Neural progenitor cell (in vitro differentiated cells): ENCODE measurements at regions not wholly inside any gene's neighbourhood (a gene's known extent, or its start where the extent isn't known, plus 50 kb on each side); places are given as distances from the start of the nearest gene placed in this dataset.

ENCODE experiments used
- DNase-seq: peaks from one replicate; pipeline ENCODE4 v3.0.0-alpha.2; 2016; ENCODE audit warnings: low spot score
- H2AFZ ChIP-seq: fragments of 200-600 bp; sonication (generic); replicated peaks from 2 replicates; pipeline ENCODE4 v1.6.1; 2016; ENCODE audit warnings: antibody characterized with exemption
- H3F3A ChIP-seq: fragments of 200-600 bp; sonication (generic); 2 replicates; pipeline ENCODE4 v1.6.1; 2016; ENCODE audit warnings: antibody characterized with exemption, low read depth
- H3K27ac ChIP-seq: fragments of 200-600 bp; sonication (generic); 2 replicates; pipeline ENCODE4 v1.5.1; 2016; ENCODE audit warnings: mild to moderate bottlenecking
- H3K27me3 ChIP-seq: fragments of 200-600 bp; sonication (generic); 2 replicates; pipeline ENCODE4 v1.6.1; 2016; ENCODE audit warnings: mild to moderate bottlenecking, moderate library complexity
- H3K36me3 ChIP-seq: fragments of 200-600 bp; sonication (generic); 2 replicates; pipeline ENCODE4 v1.5.1; 2016
- H3K4me1 ChIP-seq: fragments of 200-600 bp; sonication (generic); 2 replicates; pipeline ENCODE4 v1.6.1; 2016; ENCODE audit warnings: mixed run types
- H3K4me2 ChIP-seq: fragments of 200-600 bp; sonication (generic); 2 replicates; pipeline ENCODE4 v1.6.1; 2016
- H3K4me3 ChIP-seq: fragments of 200-600 bp; sonication (generic); 2 replicates; pipeline ENCODE4 v1.5.1; 2016
- H3K79me2 ChIP-seq: fragments of 200-600 bp; sonication (generic); 2 replicates; pipeline ENCODE4 v1.6.1; 2016; ENCODE audit warnings: low read depth
- H3K9ac ChIP-seq: fragments of 200-600 bp; sonication (generic); 2 replicates; pipeline ENCODE4 v1.6.1; 2016
- H3K9me3 ChIP-seq: fragments of 200-600 bp; sonication (generic); 2 replicates; pipeline ENCODE4 v1.5.1; 2016; ENCODE audit warnings: low read depth
- H4K20me1 ChIP-seq: fragments of 200-600 bp; sonication (generic); 2 replicates; pipeline ENCODE4 v1.6.1; 2016; ENCODE audit warnings: low read depth
- H3K27ac Mint-ChIP-seq: 3 replicates; pipeline ENCODE4 v1.8.0; 2021; ENCODE audit warnings: mixed read lengths
- H3K27me3 Mint-ChIP-seq: 2 replicates; pipeline ENCODE4 v1.8.0; 2022; ENCODE audit warnings: low read depth, mild to moderate bottlenecking, inconsistent platforms, moderate library complexity, mixed read lengths; ENCODE audit not compliant: insufficient read depth
- H3K36me3 Mint-ChIP-seq: 3 replicates; pipeline ENCODE4 v1.8.0; 2021; ENCODE audit warnings: mixed read lengths
- H3K4me1 Mint-ChIP-seq: 3 replicates; pipeline ENCODE4 v1.8.0; 2021; ENCODE audit warnings: mixed read lengths
- H3K4me3 Mint-ChIP-seq: 3 replicates; pipeline ENCODE4 v1.8.0; 2021; ENCODE audit warnings: mild to moderate bottlenecking, moderate library complexity, mixed read lengths
- H3K9me3 Mint-ChIP-seq: 3 replicates; pipeline ENCODE4 v1.8.0; 2020; ENCODE audit warnings: mixed read lengths
- EZH2 ChIP-seq: fragments of 200-600 bp; sonication (generic); IDR thresholded peaks from 2 replicates; pipeline ENCODE4 v1.6.1; 2017; ENCODE audit warnings: antibody characterized with exemption, mild to moderate bottlenecking, moderate library complexity
- EZH2phosphoT487 ChIP-seq: fragments of 200-600 bp; sonication (generic); IDR thresholded peaks from 2 replicates; pipeline ENCODE4 v1.6.1; 2017; ENCODE audit warnings: antibody characterized with exemption
- TF ChIP-seq, protein P1 (sequence below): fragments of 200-600 bp; sonication (generic); IDR thresholded peaks from 2 replicates; pipeline ENCODE4 v1.5.1; 2017; ENCODE audit warnings: antibody characterized with exemption, mild to moderate bottlenecking

- TF ChIP-seq EZH2 (no peak), EZH2phosphoT487 (no peak)
- TF ChIP-seq, protein P1, sequence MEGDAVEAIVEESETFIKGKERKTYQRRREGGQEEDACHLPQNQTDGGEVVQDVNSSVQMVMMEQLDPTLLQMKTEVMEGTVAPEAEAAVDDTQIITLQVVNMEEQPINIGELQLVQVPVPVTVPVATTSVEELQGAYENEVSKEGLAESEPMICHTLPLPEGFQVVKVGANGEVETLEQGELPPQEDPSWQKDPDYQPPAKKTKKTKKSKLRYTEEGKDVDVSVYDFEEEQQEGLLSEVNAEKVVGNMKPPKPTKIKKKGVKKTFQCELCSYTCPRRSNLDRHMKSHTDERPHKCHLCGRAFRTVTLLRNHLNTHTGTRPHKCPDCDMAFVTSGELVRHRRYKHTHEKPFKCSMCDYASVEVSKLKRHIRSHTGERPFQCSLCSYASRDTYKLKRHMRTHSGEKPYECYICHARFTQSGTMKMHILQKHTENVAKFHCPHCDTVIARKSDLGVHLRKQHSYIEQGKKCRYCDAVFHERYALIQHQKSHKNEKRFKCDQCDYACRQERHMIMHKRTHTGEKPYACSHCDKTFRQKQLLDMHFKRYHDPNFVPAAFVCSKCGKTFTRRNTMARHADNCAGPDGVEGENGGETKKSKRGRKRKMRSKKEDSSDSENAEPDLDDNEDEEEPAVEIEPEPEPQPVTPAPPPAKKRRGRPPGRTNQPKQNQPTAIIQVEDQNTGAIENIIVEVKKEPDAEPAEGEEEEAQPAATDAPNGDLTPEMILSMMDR = no peak
Measured at GRCh38 chrX:69068301-69069085, 96.8 kb downstream of the PJA1 start.

GRCh38 chrX:69067841-69068240 is 97.4 kb downstream of the PJA1 start:
- Mint-ChIP-seq H3K27me3 (peaks cover 6% of the 10 kb centered on the region), H3K27ac (no peak overlapping the region), H3K4me1 (peaks cover 18% of the 10 kb centered on the region), H3K36me3 (no peaks in the 10 kb centered on the region), H3K9me3 (peaks cover 12% of the 10 kb centered on the region), H3K4me3 (no peak overlapping the region)
- Histone ChIP-seq H3F3A (no peaks in the 10 kb centered on the region), H3K36me3 (no peaks in the 10 kb centered on the region), H3K9me3 (no peaks in the 10 kb centered on the region), H2AFZ (no peak overlapping the region), H3K79me2 (no peaks in the 10 kb centered on the region), H3K4me2 (no peak overlapping the region), H4K20me1 (no peaks in the 10 kb centered on the region), H3K27ac (no peak overlapping the region), H3K4me1 (no peaks in the 10 kb centered on the region), H3K27me3 (no peaks in the 10 kb centered on the region), H3K9ac (no peak overlapping the region), H3K4me3 (no peak overlapping the region)
- no peak for DNase-seq
- TF ChIP-seq, protein P1 = no peak
- TF ChIP-seq EZH2phosphoT487 (no peak), EZH2 (no peak)

More at GRCh38 chrX:69068301-69069085, 96.8 kb downstream of the PJA1 start:
- Mint-ChIP-seq H3K27me3 (peaks cover 6% of the 10 kb centered on the region), H3K4me1 (peaks cover 19% of the 10 kb centered on the region), H3K4me3 (no peak overlapping the region), H3K9me3 (peaks cover 9% of the 10 kb centered on the region), H3K36me3 (no peaks in the 10 kb centered on the region), H3K27ac (no peak overlapping the region)
- Histone ChIP-seq H3K27me3 (no peaks in the 10 kb centered on the region), H3K4me3 (no peak overlapping the region), H3K4me2 (no peak overlapping the region), H3K79me2 (no peaks in the 10 kb centered on the region), H3K9ac (no peak overlapping the region), H3K9me3 (no peaks in the 10 kb centered on the region), H3K27ac (no peak overlapping the region), H3F3A (no peaks in the 10 kb centered on the region), H4K20me1 (no peaks in the 10 kb centered on the region), H3K4me1 (no peaks in the 10 kb centered on the region), H3K36me3 (no peaks in the 10 kb centered on the region), H2AFZ (no peak overlapping the region)
- no peak for DNase-seq

DNA sequence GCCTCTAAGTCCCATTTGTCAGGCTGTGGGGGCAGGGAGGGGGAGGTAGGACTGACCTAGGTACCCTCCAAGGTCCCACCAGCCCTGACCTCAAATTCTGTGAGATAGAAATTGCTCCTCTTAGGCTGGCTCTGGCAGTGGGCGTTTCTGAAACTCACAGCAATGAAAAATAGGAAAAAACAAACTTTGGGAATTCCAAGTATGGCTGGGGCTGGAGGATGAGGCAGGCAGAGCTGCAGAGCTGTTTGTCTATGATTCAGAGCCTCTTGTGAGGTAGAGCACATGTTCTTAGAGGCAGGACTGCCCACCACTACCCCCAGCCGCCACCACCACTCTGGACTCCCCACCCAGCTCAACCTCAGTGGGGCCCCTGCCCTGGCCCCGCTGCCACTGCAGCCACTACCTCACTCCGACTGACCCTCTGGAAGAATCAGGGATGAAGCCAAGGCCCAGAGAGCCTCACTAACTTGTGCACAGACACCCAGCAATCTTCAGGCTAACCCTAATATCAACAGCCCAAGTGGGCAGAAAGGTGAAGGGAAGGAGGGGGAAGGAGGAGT is 98.2 kb downstream of the PJA1 start:
- Histone ChIP-seq H3K9ac (no peak overlapping the region), H3K79me2 (no peaks in the 10 kb centered on the region), H3K4me3 (no peak overlapping the region), H3K9me3 (no peaks in the 10 kb centered on the region), H4K20me1 (no peaks in the 10 kb centered on the region), H3K27ac (no peak overlapping the region), H2AFZ (no peak overlapping the region), H3K4me2 (no peak overlapping the region), H3F3A (no peaks in the 10 kb centered on the region), H3K27me3 (no peaks in the 10 kb centered on the region), H3K36me3 (no peaks in the 10 kb centered on the region), H3K4me1 (no peaks in the 10 kb centered on the region)
- no peak for DNase-seq
- Mint-ChIP-seq H3K4me1 (peaks cover 17% of the 10 kb centered on the region), H3K36me3 (no peaks in the 10 kb centered on the region), H3K4me3 (no peak overlapping the region), H3K9me3 (peaks cover 15% of the 10 kb centered on the region), H3K27ac (no peak overlapping the region), H3K27me3 (peaks cover 6% of the 10 kb centered on the region)
- no peak for TF ChIP-seq EZH2phosphoT487
- TF ChIP-seq, protein P1 = no peak
- no peak for TF ChIP-seq EZH2
